ENCODE measurements at regions not wholly inside any gene's neighbourhood (a gene's known extent, or its start where the extent isn't known, plus 50 kb on each side); places are given as distances from the start of the nearest gene placed in this dataset.

- TF ChIP-seq CTCF (IDR thresholded peaks at IDR 0.05; ENCODE audit: insufficient read depth, low read length) (no peak), SPI1 (IDR thresholded peaks at IDR 0.05; ENCODE audit: borderline replicate concordance, low read depth) (no peak), GABPA (IDR thresholded peaks at IDR 0.05; ENCODE audit: low read depth) (no peak), POLR2AphosphoS5 (IDR thresholded peaks at IDR 0.05; ENCODE audit: low read depth) (no peak), REST (IDR thresholded peaks at IDR 0.05; ENCODE audit: insufficient replicate concordance, low read depth) (no peak)
- Histone ChIP-seq H3K27me3 (ENCODE audit: insufficient read depth, poor library complexity, severe bottlenecking) (no peaks in the 10 kb centered on the region), H3K27ac (replicated peaks) (no peak overlapping the region), H3K4me3 (replicated peaks; ENCODE audit: insufficient read depth, low read length) (no peak overlapping the region)
- no peak for DNase-seq (ENCODE audit: low read depth in 1 of 2, low spot score in 1 of 2)
Measured at GRCh38 chr6:113182370-113183141, 674.6 kb upstream of the MARCKS start.

- Histone ChIP-seq H3K27ac (replicated peaks) (no peak overlapping the region), H3K4me3 (replicated peaks; ENCODE audit: insufficient read depth, low read length) (no peak overlapping the region), H3K27me3 (ENCODE audit: insufficient read depth, poor library complexity, severe bottlenecking) (no peaks in the 10 kb centered on the region)
- DNase-seq (ENCODE audit: low read depth in 1 of 2, low spot score in 1 of 2) = no peak
- TF ChIP-seq SPI1 (IDR thresholded peaks at IDR 0.05; ENCODE audit: borderline replicate concordance, low read depth) = no peak
- no peak for TF ChIP-seq CTCF (IDR thresholded peaks at IDR 0.05; ENCODE audit: insufficient read depth, low read length)
- TF ChIP-seq POLR2AphosphoS5 (IDR thresholded peaks at IDR 0.05; ENCODE audit: low read depth) = no peak
- TF ChIP-seq GABPA (IDR thresholded peaks at IDR 0.05; ENCODE audit: low read depth) = no peak
- TF ChIP-seq REST (IDR thresholded peaks at IDR 0.05; ENCODE audit: insufficient replicate concordance, low read depth) = no peak
Measured at GRCh38 chr6:113184291-113184690, 672.9 kb upstream of the MARCKS start.

- no peak overlapping the region for H3K27ac ChIP-seq (replicated peaks)
- no peak for DNase-seq (ENCODE audit: low read depth in 1 of 2, low spot score in 1 of 2)
- no peak overlapping the region for H3K4me3 ChIP-seq (replicated peaks; ENCODE audit: insufficient read depth, low read length)
- H3K27me3 ChIP-seq (ENCODE audit: insufficient read depth, poor library complexity, severe bottlenecking) = no peaks in the 10 kb centered on the region
- no peak for TF ChIP-seq CTCF (IDR thresholded peaks at IDR 0.05; ENCODE audit: insufficient read depth, low read length)
- TF ChIP-seq SPI1 (IDR thresholded peaks at IDR 0.05; ENCODE audit: borderline replicate concordance, low read depth) = no peak
- TF ChIP-seq GABPA (IDR thresholded peaks at IDR 0.05; ENCODE audit: low read depth) = no peak
- no peak for TF ChIP-seq REST (IDR thresholded peaks at IDR 0.05; ENCODE audit: insufficient replicate concordance, low read depth)
- TF ChIP-seq POLR2AphosphoS5 (IDR thresholded peaks at IDR 0.05; ENCODE audit: low read depth) = no peak
Measured at GRCh38 chr6:113184736-113185135, 672.4 kb upstream of the MARCKS start.
